HL-60 (cell line): ENCODE measurements at regions not wholly inside any gene's neighbourhood (a gene's known extent, or its start where the extent isn't known, plus 50 kb on each side); places are given as distances from the start of the nearest gene placed in this dataset.

Experiments used
- DNase-seq, 2 experiments: peaks; one replicate each; pipeline ENCODE4 v3.0.0-alpha.2; 2010 to 2020; ENCODE audit warnings: low read depth in 1 of 2, low spot score in 1 of 2
- H3K27ac ChIP-seq: fragments of 250-450 bp; sonication (Bioruptor Pico); replicated peaks from 2 replicates; pipeline ENCODE4 v1.5.1; 2020; ENCODE audit warnings: mild to moderate bottlenecking, moderate library complexity
- H3K27me3 ChIP-seq: fragments of 250-450 bp; sonication (Bioruptor Pico); 2 replicates; pipeline ENCODE4 v1.5.1; 2021; ENCODE audit warnings: mild to moderate bottlenecking, moderate library complexity; ENCODE audit not compliant: insufficient read depth, poor library complexity, severe bottlenecking
- H3K4me3 ChIP-seq: replicated peaks from 2 replicates; pipeline ENCODE4 v1.5.1; 2011; ENCODE audit warnings: mild to moderate bottlenecking, control low read depth, low read length; ENCODE audit not compliant: insufficient read depth
- GABPA ChIP-seq: IDR thresholded peaks from 2 replicates; pipeline ENCODE4 v1.6.1; 2012; ENCODE audit warnings: low read depth
- POLR2AphosphoS5 ChIP-seq: IDR thresholded peaks from 2 replicates; pipeline ENCODE4 v1.6.1; 2012; ENCODE audit warnings: low read depth
- SPI1 ChIP-seq: IDR thresholded peaks from 2 replicates; pipeline ENCODE4 v1.6.1; 2012; ENCODE audit warnings: low read depth, mild to moderate bottlenecking, borderline replicate concordance
- TF ChIP-seq, protein P1 (sequence below): IDR thresholded peaks from one replicate; pipeline ENCODE4 v1.5.1; 2011; ENCODE audit warnings: low read length, control low read depth, inconsistent platforms; ENCODE audit not compliant: insufficient read depth
- TF ChIP-seq, protein P2 (sequence below): IDR thresholded peaks from 2 replicates; pipeline ENCODE4 v1.6.1; 2012; ENCODE audit warnings: low read depth; ENCODE audit not compliant: insufficient replicate concordance

DNA sequence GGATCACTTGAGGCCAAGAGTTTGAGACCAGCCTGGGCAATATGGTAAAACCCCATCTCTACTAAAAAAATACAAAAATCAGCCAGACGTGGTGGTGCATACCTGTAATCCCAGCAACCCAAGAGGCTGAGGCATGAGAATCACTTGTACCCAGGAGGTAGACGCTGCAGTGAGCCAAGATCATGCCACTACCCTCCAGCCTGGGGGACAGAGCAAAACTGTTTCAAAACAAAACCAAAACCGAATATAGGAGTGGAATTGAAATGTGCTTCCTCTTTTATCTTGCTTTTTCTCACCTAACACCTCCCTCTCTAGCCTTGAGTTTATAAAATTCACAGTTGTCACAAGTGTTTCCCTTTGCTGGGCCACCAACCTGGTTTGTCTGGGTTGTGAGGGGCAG lies 181.9 kb downstream of the PAH start:
- TF ChIP-seq, protein P1, sequence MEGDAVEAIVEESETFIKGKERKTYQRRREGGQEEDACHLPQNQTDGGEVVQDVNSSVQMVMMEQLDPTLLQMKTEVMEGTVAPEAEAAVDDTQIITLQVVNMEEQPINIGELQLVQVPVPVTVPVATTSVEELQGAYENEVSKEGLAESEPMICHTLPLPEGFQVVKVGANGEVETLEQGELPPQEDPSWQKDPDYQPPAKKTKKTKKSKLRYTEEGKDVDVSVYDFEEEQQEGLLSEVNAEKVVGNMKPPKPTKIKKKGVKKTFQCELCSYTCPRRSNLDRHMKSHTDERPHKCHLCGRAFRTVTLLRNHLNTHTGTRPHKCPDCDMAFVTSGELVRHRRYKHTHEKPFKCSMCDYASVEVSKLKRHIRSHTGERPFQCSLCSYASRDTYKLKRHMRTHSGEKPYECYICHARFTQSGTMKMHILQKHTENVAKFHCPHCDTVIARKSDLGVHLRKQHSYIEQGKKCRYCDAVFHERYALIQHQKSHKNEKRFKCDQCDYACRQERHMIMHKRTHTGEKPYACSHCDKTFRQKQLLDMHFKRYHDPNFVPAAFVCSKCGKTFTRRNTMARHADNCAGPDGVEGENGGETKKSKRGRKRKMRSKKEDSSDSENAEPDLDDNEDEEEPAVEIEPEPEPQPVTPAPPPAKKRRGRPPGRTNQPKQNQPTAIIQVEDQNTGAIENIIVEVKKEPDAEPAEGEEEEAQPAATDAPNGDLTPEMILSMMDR = no peak
- no peak for TF ChIP-seq POLR2AphosphoS5
- no peak for TF ChIP-seq GABPA
- TF ChIP-seq SPI1 = no peak
- TF ChIP-seq, protein P2, sequence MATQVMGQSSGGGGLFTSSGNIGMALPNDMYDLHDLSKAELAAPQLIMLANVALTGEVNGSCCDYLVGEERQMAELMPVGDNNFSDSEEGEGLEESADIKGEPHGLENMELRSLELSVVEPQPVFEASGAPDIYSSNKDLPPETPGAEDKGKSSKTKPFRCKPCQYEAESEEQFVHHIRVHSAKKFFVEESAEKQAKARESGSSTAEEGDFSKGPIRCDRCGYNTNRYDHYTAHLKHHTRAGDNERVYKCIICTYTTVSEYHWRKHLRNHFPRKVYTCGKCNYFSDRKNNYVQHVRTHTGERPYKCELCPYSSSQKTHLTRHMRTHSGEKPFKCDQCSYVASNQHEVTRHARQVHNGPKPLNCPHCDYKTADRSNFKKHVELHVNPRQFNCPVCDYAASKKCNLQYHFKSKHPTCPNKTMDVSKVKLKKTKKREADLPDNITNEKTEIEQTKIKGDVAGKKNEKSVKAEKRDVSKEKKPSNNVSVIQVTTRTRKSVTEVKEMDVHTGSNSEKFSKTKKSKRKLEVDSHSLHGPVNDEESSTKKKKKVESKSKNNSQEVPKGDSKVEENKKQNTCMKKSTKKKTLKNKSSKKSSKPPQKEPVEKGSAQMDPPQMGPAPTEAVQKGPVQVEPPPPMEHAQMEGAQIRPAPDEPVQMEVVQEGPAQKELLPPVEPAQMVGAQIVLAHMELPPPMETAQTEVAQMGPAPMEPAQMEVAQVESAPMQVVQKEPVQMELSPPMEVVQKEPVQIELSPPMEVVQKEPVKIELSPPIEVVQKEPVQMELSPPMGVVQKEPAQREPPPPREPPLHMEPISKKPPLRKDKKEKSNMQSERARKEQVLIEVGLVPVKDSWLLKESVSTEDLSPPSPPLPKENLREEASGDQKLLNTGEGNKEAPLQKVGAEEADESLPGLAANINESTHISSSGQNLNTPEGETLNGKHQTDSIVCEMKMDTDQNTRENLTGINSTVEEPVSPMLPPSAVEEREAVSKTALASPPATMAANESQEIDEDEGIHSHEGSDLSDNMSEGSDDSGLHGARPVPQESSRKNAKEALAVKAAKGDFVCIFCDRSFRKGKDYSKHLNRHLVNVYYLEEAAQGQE = no peak
- Histone ChIP-seq H3K27ac (no peak overlapping the region), H3K27me3 (no peaks in the 10 kb centered on the region), H3K4me3 (no peak overlapping the region)
- DNase-seq = no peak

DNA sequence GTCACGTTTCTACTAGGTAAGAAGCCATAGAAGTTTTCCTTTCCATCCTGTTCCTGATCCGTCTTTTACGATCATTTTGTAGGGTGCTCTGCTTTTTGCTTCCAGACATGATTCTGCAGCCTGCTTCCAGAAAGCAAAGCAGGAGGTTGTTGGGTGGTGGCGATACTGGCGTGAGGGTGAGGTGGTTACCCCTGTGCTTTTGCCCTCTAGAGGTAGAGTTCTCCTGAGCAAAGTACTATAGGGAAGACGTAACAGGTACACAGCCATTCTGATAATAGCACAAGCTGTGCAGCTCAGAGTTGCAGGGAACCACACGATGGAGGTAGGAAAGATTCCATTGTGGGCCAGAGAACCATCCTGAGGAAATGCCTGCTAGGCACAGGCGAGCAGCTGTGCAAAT lies 186.0 kb downstream of the PAH start:
- Histone ChIP-seq H3K27me3 (no peaks in the 10 kb centered on the region), H3K4me3 (no peak overlapping the region), H3K27ac (no peak overlapping the region)
- DNase-seq = no peak
- TF ChIP-seq, protein P2 = no peak
- TF ChIP-seq GABPA = no peak
- TF ChIP-seq, protein P1 = no peak
- no peak for TF ChIP-seq POLR2AphosphoS5
- TF ChIP-seq SPI1 = no peak

DNA sequence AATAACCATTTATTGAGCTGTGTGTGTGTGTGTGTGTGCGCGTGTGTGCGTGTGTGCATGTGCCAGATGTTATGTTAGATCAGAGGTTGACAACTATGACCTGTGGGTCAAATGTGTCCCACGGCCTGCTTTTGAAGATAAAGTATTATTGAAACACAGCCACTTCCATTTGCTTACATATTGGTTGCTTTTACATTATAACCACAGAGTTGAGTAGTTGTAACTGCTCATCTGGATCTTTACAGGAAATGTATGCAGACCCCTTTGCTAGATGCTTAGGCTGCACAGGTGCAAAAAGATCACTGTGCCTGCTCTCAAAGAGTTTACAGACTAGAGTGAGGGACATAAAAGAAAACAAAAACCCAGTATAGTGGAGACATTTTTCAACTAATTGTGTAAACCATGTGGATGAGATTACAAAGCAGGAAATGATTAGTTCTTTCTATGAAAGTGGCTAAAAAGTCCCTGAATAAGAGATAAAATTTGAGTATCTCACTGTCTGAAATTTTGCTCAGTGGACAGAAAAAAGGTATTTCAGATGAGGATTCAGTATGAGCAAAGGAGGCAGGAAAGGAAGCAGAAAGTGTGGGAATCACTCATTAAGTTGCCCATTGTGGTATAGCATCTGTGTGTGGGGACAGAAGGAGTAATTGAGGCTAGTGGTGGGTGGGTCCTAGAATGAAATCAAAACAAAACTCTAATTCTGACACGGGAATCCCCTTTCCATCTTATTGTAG lies 188.4 kb downstream of the PAH start:
- Histone ChIP-seq H3K27ac (no peak overlapping the region), H3K27me3 (no peaks in the 10 kb centered on the region), H3K4me3 (no peak overlapping the region)
- no peak for DNase-seq
- no peak for TF ChIP-seq POLR2AphosphoS5

DNA sequence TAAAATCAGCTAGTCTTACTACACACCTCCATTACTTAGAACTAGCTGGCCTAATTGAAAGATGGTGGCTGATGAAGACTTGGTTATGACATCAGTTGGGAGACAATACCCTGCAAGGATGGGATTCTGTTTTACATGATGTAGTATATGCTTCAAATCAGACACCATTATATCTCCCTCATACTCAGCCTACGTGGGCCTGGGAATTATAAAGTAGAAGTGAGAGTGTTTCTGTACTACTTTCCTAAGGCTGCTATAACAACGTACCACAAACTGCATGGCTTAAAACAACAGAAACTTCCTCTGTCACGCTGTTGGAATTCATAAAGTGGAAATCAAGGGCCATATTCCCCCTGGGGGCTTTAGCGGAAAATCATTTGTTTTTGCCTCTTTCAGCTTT lies 190.4 kb downstream of the PAH start:
- Histone ChIP-seq H3K4me3 (no peak overlapping the region), H3K27ac (no peak overlapping the region), H3K27me3 (no peaks in the 10 kb centered on the region)
- no peak for DNase-seq
- no peak for TF ChIP-seq SPI1
- TF ChIP-seq, protein P1 = no peak
- TF ChIP-seq, protein P2 = no peak
- TF ChIP-seq GABPA = no peak
